ENCODE measurements at regions not wholly inside any gene's neighbourhood (a gene's known extent, or its start where the extent isn't known, plus 50 kb on each side); places are given as distances from the start of the nearest gene placed in this dataset.

DNA sequence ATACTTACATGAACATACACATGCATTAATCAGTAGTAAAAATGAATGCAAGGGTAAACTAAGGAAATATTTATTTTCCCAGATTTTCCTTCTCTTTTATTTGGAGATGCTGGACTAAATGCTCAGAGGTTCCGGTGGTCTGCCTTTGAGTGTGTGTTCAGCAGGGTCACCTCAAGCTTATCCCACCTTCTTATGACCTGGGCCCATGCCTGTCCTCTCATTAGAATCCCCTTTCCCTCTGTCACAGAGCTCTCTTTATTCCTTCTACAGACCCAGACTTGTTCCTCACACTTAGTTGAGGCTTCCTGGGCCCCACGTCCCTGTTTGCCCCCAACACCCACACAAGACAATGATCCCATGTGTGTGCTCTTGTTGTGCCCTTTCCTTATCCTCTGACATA is 61.6 kb upstream of the TOP3B start:
- no peaks in the 10 kb centered on the region for H3K9me3 ChIP-seq
- 80% methylated on average over 1 of the region's 2 CpGs for WGBS (ENCODE audit: insufficient coverage)
- H3K36me3 ChIP-seq (ENCODE audit: control insufficient read depth in 2 of 2, extremely low read depth in 1 of 2, insufficient read depth in 1 of 2, low read length in 1 of 2), result no peaks in the 10 kb centered on the region
- H3K27me3 ChIP-seq (replicated peaks in 1 of 2; ENCODE audit: control insufficient read depth in 2 of 2, extremely low read depth in 1 of 2, insufficient read depth in 2 of 2, low read length in 1 of 2), result peaks cover 3 to 9% of the 10 kb centered on the region in 2 experiments
- H3K36me3 Mint-ChIP-seq, result no peaks in the 10 kb centered on the region
- no peaks in the 10 kb centered on the region for H3K9me3 Mint-ChIP-seq
- CTCF ChIA-PET, result no interaction called here
- H3K4me3 ChIP-seq (ENCODE audit: control insufficient read depth in 1 of 2, extremely low read depth in 1 of 2, low read length in 1 of 2), result no peak overlapping the region
- no peak overlapping the region for H3K4me3 Mint-ChIP-seq
- no peaks in the 10 kb centered on the region for H3K4me1 ChIP-seq (ENCODE audit: control insufficient read depth in 1 of 2, extremely low read depth in 1 of 2, insufficient read depth in 2 of 2, low read length in 2 of 2)
- no peak overlapping the region for H3K27ac ChIP-seq (ENCODE audit: low read length)
- ATAC-seq (replicated peaks in 1 of 4) (no peak), DNase-seq (no peak)
- peaks cover 10 to 13% of the 10 kb centered on the region in 2 donors for H3K27me3 Mint-ChIP-seq
- H3K27ac Mint-ChIP-seq, result no peak overlapping the region
- POLR2A ChIA-PET, result no interaction called here
- H3K4me1 Mint-ChIP-seq, result no peaks in the 10 kb centered on the region

DNA sequence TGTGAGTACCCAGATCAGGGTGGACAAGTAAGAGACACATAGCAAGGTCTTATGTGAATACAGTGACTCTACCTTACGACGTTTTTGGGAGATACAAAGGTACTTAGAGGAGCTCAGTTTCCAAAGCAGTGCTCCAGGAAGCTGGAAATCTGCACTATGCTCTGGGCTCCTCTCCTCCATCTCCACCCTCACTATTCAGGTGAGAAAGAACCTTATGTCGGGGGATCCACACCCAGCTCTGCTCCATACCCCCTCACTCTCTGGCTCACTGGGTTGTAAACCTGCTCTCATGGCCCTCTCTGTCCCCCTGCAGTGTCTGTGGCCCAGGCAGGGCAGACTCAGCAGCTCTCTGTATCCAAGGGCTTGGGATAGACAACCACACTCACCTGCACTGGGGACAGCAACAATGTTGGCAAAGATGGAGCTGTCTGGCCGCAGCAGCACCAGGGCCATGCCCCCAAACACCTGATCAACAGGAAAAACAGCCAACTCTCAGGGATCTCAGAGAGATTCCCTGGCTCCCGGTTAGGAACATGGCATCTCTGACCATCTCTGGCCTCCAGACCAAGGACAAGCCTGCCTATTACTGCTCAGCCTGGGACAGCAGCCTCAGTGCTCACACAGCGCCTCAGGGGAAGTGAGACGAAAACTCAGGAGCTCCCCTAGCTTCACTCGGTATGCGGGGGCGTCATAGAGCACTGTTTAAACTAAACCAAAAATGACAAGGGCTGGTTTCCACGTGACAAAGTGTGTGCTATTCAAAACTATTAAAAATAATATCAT is 60.9 kb upstream of the TOP3B start:
- H3K4me3 Mint-ChIP-seq, result no peak overlapping the region
- Histone ChIP-seq H3K36me3 (ENCODE audit: control insufficient read depth in 2 of 2, extremely low read depth in 1 of 2, insufficient read depth in 1 of 2, low read length in 1 of 2) (peaks cover 0 to 3% of the 10 kb centered on the region in 2 donors), H3K9me3 (no peaks in the 10 kb centered on the region), H3K27ac (ENCODE audit: low read length) (no peak overlapping the region), H3K4me3 (ENCODE audit: control insufficient read depth in 1 of 2, extremely low read depth in 1 of 2, low read length in 1 of 2) (no peak overlapping the region), H3K4me1 (ENCODE audit: control insufficient read depth in 1 of 2, extremely low read depth in 1 of 2, insufficient read depth in 2 of 2, low read length in 2 of 2) (no peaks in the 10 kb centered on the region), H3K27me3 (replicated peaks in 1 of 2; ENCODE audit: control insufficient read depth in 2 of 2, extremely low read depth in 1 of 2, insufficient read depth in 2 of 2, low read length in 1 of 2) (peaks cover 3 to 7% of the 10 kb centered on the region in 2 experiments)
- no peak overlapping the region for H3K27ac Mint-ChIP-seq
- H3K9me3 Mint-ChIP-seq, result no peaks in the 10 kb centered on the region
- 63% methylated on average over 7 of the region's 11 CpGs for WGBS (ENCODE audit: insufficient coverage)
- POLR2A ChIA-PET, result no interaction called here
- H3K36me3 Mint-ChIP-seq, result no peaks in the 10 kb centered on the region
- peaks cover 9% of the 10 kb centered on the region in 2 donors for H3K27me3 Mint-ChIP-seq
- no peak for ATAC-seq (replicated peaks in 1 of 4)
- CTCF ChIA-PET, result interaction anchor here in 1 of 2 donors (0.5 kb wide), 1 partner anchor 23 kb away, joined by 4 read pairs; no protein-coding TSS in a partner anchor
- DNase-seq, result no peak
- no peaks in the 10 kb centered on the region for H3K4me1 Mint-ChIP-seq

DNA sequence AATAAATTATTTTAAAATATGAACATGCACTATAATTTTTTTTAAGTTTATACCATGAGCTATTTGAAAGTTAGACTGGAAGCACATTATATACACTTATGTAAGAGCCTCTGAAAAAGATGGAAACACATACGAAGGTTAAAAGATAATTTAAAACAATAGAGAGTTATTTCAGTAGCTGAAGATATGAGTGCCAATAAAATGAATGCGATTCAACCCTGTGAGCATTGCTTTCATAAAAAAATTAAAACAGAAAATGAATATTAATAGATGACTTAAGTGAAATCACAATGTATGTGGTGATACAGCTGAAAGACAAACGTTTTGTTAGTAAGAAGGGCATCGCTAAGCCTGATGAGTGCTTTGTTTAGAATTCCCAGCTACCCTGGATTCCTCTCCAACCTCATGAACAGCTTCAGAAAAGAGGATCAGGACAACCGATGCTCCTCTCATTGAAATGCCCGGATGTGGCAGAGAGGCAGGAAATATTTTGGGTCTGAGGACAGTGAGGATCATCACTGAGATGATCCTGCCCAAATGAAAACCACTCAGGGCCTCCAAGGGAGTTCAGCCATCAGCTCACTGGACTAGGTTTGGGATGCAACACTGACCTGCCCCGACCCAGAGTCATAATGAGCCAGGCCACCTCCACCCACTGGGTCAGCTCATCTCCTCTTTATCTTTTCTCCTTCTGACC is 60.2 kb upstream of the TOP3B start:
- H3K4me1 ChIP-seq (ENCODE audit: control insufficient read depth in 1 of 2, extremely low read depth in 1 of 2, insufficient read depth in 2 of 2, low read length in 2 of 2), result no peaks in the 10 kb centered on the region
- H3K27ac ChIP-seq (ENCODE audit: low read length), result no peak overlapping the region
- POLR2A ChIA-PET, result no interaction called here
- peaks cover 8 to 9% of the 10 kb centered on the region in 2 donors for H3K27me3 Mint-ChIP-seq
- no peak overlapping the region for H3K27ac Mint-ChIP-seq
- peaks cover 2 to 7% of the 10 kb centered on the region in 2 experiments for H3K27me3 ChIP-seq (replicated peaks in 1 of 2; ENCODE audit: control insufficient read depth in 2 of 2, extremely low read depth in 1 of 2, insufficient read depth in 2 of 2, low read length in 1 of 2)
- no peaks in the 10 kb centered on the region for H3K36me3 Mint-ChIP-seq
- H3K4me3 Mint-ChIP-seq, result no peak overlapping the region
- CTCF ChIA-PET, result no interaction called here
- no peaks in the 10 kb centered on the region for H3K9me3 Mint-ChIP-seq
- 67% methylated on average over 1 of the region's 7 CpGs for WGBS (ENCODE audit: insufficient coverage)
- H3K4me3 ChIP-seq (ENCODE audit: control insufficient read depth in 1 of 2, extremely low read depth in 1 of 2, low read length in 1 of 2), result no peak overlapping the region
- H3K36me3 ChIP-seq (ENCODE audit: control insufficient read depth in 2 of 2, extremely low read depth in 1 of 2, insufficient read depth in 1 of 2, low read length in 1 of 2), result peaks cover 0 to 3% of the 10 kb centered on the region in 2 donors
- no peak for ATAC-seq (replicated peaks in 1 of 4)
- no peaks in the 10 kb centered on the region for H3K4me1 Mint-ChIP-seq
- H3K9me3 ChIP-seq, result no peaks in the 10 kb centered on the region
- DNase-seq, result no peak

- H3K4me3 ChIP-seq (ENCODE audit: control insufficient read depth in 1 of 2, extremely low read depth in 1 of 2, low read length in 1 of 2), result no peak overlapping the region
- H3K27ac Mint-ChIP-seq, result no peak overlapping the region
Observed at GRCh38 chr22:22042009-22042408, 59.4 kb upstream of the TOP3B start.

DNA sequence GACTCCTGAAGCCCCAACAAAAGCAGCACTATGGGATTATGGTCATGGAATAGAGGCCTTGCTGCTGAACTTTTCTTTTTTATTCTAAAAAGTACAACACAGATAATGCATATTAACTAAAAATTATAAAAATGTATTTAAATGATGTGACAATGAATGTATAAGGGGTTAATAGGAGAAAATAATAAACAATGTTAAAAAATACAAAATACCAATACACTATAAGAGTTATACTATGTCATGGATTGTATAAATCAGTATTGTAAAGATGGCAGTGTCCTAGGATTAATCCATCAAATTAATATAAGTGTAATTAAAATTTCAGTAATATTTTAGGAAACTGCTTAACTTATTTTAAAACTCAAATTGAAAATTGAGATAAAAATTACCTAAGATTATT is 58.3 kb upstream of the TOP3B start:
- H3K4me1 Mint-ChIP-seq, result peaks cover 0 to 2% (median 0%) of the 10 kb centered on the region in 3 donors
- H3K27me3 Mint-ChIP-seq, result peaks cover 4 to 5% of the 10 kb centered on the region in 2 donors
- no peak overlapping the region for H3K4me3 Mint-ChIP-seq
- no peak overlapping the region for H3K27ac ChIP-seq (ENCODE audit: low read length)
- H3K36me3 Mint-ChIP-seq, result no peaks in the 10 kb centered on the region
- peaks cover 0 to 3% of the 10 kb centered on the region in 2 donors for H3K36me3 ChIP-seq (ENCODE audit: control insufficient read depth in 2 of 2, extremely low read depth in 1 of 2, insufficient read depth in 1 of 2, low read length in 1 of 2)
- H3K27me3 ChIP-seq (replicated peaks in 1 of 2; ENCODE audit: control insufficient read depth in 2 of 2, extremely low read depth in 1 of 2, insufficient read depth in 2 of 2, low read length in 1 of 2), result peaks cover 0 to 5% of the 10 kb centered on the region in 2 experiments
- no peaks in the 10 kb centered on the region for H3K9me3 ChIP-seq
- ChIA-PET CTCF (no interaction called here), POLR2A (interaction anchor here in 1 of 2 donors (0.6 kb wide), 1 partner anchor 23 kb away, joined by 3 read pairs; no protein-coding TSS in a partner anchor)
- no peak for ATAC-seq (replicated peaks in 1 of 4)
- no peak overlapping the region for H3K4me3 ChIP-seq (ENCODE audit: control insufficient read depth in 1 of 2, extremely low read depth in 1 of 2, low read length in 1 of 2)
- no peak overlapping the region for H3K27ac Mint-ChIP-seq
- DNase-seq, result no peak
- no peaks in the 10 kb centered on the region for H3K9me3 Mint-ChIP-seq
- H3K4me1 ChIP-seq (ENCODE audit: control insufficient read depth in 1 of 2, extremely low read depth in 1 of 2, insufficient read depth in 2 of 2, low read length in 2 of 2), result no peaks in the 10 kb centered on the region

More at GRCh38 chr22:22042009-22042408, 59.4 kb upstream of the TOP3B start:
- WGBS (ENCODE audit: insufficient coverage), result no CpG with 5 or more reads among the region's 1 CpG
- no peaks in the 10 kb centered on the region for H3K9me3 Mint-ChIP-seq
- Histone ChIP-seq H3K9me3 (no peaks in the 10 kb centered on the region), H3K27me3 (replicated peaks in 1 of 2; ENCODE audit: control insufficient read depth in 2 of 2, extremely low read depth in 1 of 2, insufficient read depth in 2 of 2, low read length in 1 of 2) (peaks cover 0 to 7% of the 10 kb centered on the region in 2 experiments), H3K36me3 (ENCODE audit: control insufficient read depth in 2 of 2, extremely low read depth in 1 of 2, insufficient read depth in 1 of 2, low read length in 1 of 2) (peaks cover 0 to 3% of the 10 kb centered on the region in 2 donors), H3K4me1 (ENCODE audit: control insufficient read depth in 1 of 2, extremely low read depth in 1 of 2, insufficient read depth in 2 of 2, low read length in 2 of 2) (no peaks in the 10 kb centered on the region), H3K27ac (ENCODE audit: low read length) (no peak overlapping the region)
- CTCF ChIA-PET, result interaction anchor here in 1 of 2 donors (0.6 kb wide), 1 partner anchor 21 kb away, joined by 4 read pairs; no protein-coding TSS in a partner anchor
- peaks cover 8 to 9% of the 10 kb centered on the region in 2 donors for H3K27me3 Mint-ChIP-seq
- H3K4me1 Mint-ChIP-seq, result peaks cover 0 to 2% (median 0%) of the 10 kb centered on the region in 3 donors
- ATAC-seq (replicated peaks in 1 of 4) (no peak), DNase-seq (no peak)
- no peak overlapping the region for H3K4me3 Mint-ChIP-seq
- no peaks in the 10 kb centered on the region for H3K36me3 Mint-ChIP-seq
- POLR2A ChIA-PET, result no interaction called here

DNA sequence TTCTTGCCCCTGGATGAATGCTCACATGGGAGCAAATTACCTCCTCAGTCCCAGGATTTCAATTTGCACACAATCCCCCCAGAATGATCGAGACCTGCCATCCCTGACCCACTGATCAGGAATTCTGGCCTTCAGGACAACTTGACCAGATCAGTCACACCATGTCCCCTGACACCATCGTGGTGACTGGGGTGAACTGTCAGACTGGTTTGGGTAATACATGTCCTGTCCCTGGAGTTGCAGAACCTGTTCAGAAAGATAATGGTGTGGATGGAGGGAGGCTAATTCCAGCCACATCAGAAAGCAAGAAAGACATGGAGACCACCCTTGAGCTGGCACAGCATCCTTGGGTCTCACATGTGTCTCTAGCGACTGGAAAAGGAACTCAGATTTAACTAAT is 57.9 kb upstream of the TOP3B start:
- no peak overlapping the region for H3K27ac Mint-ChIP-seq
- no peaks in the 10 kb centered on the region for H3K36me3 Mint-ChIP-seq
- H3K9me3 ChIP-seq, result no peaks in the 10 kb centered on the region
- ATAC-seq (replicated peaks in 1 of 4) (no peak), DNase-seq (no peak)
- peaks cover 0 to 3% of the 10 kb centered on the region in 2 donors for H3K36me3 ChIP-seq (ENCODE audit: control insufficient read depth in 2 of 2, extremely low read depth in 1 of 2, insufficient read depth in 1 of 2, low read length in 1 of 2)
- no peak overlapping the region for H3K4me3 Mint-ChIP-seq
- H3K27me3 Mint-ChIP-seq, result peaks cover 4 to 5% of the 10 kb centered on the region in 2 donors
- H3K4me1 ChIP-seq (ENCODE audit: control insufficient read depth in 1 of 2, extremely low read depth in 1 of 2, insufficient read depth in 2 of 2, low read length in 2 of 2), result no peaks in the 10 kb centered on the region
- ChIA-PET CTCF (no interaction called here), POLR2A (interaction anchor here in 1 of 2 donors (0.6 kb wide), 1 partner anchor 23 kb away, joined by 3 read pairs; no protein-coding TSS in a partner anchor)
- H3K4me3 ChIP-seq (ENCODE audit: control insufficient read depth in 1 of 2, extremely low read depth in 1 of 2, low read length in 1 of 2), result no peak overlapping the region
- H3K9me3 Mint-ChIP-seq, result no peaks in the 10 kb centered on the region
- no peak overlapping the region for H3K27ac ChIP-seq (ENCODE audit: low read length)
- peaks cover 0 to 2% (median 0%) of the 10 kb centered on the region in 3 donors for H3K4me1 Mint-ChIP-seq
- no CpG with 5 or more reads among the region's 3 CpGs for WGBS (ENCODE audit: insufficient coverage)
- H3K27me3 ChIP-seq (replicated peaks in 1 of 2; ENCODE audit: control insufficient read depth in 2 of 2, extremely low read depth in 1 of 2, insufficient read depth in 2 of 2, low read length in 1 of 2), result peaks cover 0 to 5% of the 10 kb centered on the region in 2 experiments
